WI38 (cell line): ENCODE measurements at regions not wholly inside any gene's neighbourhood (a gene's known extent, or its start where the extent isn't known, plus 50 kb on each side); places are given as distances from the start of the nearest gene placed in this dataset.
A peak's percentile ranks its signal among the peaks of the same experiment; 100 is the strongest.
"Not testable (repeated sequence)": the region's sequence is repeated elsewhere in the genome, so short reads cannot be mapped to it uniquely, and the experiment has no call there.

Source experiments
- H3K4me3 ChIP-seq: 2 replicates; pipeline ENCODE4 v1.5.1; 2011; ENCODE audit warnings: low read depth, mild to moderate bottlenecking, control low read depth, low read length
- TF ChIP-seq, protein P1 (sequence below): IDR thresholded peaks from 2 replicates; pipeline ENCODE4 v1.5.1; 2012; ENCODE audit warnings: low read depth, mild to moderate bottlenecking, control low read depth, low read length

- TF ChIP-seq, protein P1, sequence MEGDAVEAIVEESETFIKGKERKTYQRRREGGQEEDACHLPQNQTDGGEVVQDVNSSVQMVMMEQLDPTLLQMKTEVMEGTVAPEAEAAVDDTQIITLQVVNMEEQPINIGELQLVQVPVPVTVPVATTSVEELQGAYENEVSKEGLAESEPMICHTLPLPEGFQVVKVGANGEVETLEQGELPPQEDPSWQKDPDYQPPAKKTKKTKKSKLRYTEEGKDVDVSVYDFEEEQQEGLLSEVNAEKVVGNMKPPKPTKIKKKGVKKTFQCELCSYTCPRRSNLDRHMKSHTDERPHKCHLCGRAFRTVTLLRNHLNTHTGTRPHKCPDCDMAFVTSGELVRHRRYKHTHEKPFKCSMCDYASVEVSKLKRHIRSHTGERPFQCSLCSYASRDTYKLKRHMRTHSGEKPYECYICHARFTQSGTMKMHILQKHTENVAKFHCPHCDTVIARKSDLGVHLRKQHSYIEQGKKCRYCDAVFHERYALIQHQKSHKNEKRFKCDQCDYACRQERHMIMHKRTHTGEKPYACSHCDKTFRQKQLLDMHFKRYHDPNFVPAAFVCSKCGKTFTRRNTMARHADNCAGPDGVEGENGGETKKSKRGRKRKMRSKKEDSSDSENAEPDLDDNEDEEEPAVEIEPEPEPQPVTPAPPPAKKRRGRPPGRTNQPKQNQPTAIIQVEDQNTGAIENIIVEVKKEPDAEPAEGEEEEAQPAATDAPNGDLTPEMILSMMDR, result no peak
- H3K4me3 ChIP-seq, result no peak overlapping the region
Measured at GRCh38 chr9:2545881-2546490, 75.6 kb upstream of the VLDLR start.

- H3K4me3 ChIP-seq, result not testable (repeated sequence)
Measured at GRCh38 chr9:2555899-2556600, 65.5 kb upstream of the VLDLR start.

DNA sequence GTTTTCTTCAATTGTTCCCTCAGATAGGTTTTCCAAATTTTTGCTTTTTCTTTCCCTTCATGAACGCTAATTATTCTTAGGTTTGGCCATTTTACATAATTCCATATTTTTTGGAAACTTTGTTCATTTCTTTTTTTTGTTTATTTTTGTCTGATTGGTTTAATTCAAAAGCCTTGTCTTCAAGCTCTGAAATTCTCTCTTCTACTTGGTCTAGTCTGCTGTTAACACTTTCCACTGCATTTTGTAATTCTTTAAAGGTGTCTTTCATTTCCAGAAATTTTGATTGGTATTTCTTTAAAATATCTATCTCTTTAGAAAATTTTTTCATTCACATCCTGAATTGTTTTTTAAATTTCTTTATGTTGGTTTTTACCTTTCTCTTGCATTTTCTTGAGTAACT is 63.9 kb upstream of the VLDLR start:
- H3K4me3 ChIP-seq, result no peak overlapping the region
- TF ChIP-seq, protein P1, result no peak

DNA sequence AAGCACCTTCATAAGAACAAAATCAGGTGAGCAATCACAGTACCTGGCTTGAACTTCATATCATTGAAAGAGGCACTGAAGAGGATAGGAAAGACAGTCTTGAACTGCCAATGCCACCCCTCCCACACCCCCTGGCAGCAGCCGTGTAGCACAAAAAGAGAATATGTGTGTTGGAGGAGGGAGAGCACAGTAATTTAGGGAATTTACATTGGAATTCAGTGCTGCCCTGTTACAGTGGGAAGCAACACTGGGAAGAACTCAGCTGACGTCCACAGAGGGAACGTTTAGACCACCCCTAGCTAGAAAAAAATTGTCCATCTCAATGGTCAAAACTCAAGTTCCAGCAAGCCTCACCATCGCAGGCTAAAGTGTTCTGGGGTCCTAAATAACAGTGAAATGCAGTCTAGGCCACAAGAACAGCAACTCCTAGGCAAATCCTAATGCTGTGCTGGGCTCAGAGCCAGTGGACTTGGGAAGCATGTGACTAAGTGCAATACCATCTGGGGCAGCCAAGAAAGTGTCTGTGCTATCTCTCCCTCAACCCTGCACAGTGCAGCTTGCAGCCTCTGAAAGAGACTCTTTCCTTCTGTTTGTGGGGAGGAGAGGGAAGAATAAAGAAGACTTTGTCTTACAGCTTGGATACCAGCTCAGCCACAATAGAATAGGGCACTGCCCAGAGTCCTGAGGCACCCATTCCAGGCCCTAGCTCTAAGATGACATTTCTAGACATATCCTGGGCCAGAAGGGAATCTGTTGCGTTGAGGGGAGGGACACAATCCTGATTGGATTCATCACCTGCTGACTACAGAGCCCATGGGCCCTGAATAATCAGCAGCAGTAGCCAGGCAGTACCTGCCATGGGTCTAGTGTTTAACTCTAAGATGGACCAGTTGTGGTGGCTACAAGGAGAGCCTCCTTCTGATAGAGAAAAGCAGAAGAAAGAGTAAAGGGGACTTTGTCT is 62.1 kb upstream of the VLDLR start:
- TF ChIP-seq, protein P1, result no peak

GRCh38 chr9:2560180-2560579 is 61.4 kb upstream of the VLDLR start:
- no peak overlapping the region for H3K4me3 ChIP-seq
- TF ChIP-seq, protein P1, result no peak

More for the DNA sequence above, 62.1 kb upstream of the VLDLR start:
- 0 out of 2 replicates have a peak overlapping the region, but pooled peaks have one; percentile 21 for H3K4me3 ChIP-seq

- TF ChIP-seq, protein P1, result no peak
- H3K4me3 ChIP-seq, result no peak overlapping the region
Measured at GRCh38 chr9:2565676-2566340, 55.8 kb upstream of the VLDLR start.

DNA sequence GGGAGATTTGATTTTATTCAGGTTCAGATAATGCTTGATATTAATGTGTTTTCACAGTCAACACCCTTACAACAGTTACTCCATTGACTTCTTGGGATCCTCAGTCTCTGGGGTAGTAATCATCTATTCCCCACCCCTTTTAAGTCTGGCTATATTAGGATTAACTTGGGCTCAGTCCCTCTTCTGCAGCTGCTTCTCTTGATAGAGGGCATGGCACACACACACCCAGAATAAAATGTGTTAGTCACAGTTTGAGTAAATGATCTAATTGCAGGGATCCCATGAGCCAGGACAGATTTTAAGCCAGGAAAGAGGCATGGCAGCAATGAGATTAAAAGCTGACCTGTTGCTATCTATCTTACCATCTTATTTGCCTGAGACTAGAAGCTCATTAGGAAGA is 53.7 kb upstream of the VLDLR start:
- TF ChIP-seq, protein P1, result no peak
- no peak overlapping the region for H3K4me3 ChIP-seq
